HTR-8/SVneo (cell line): ENCODE measurements at regions not wholly inside any gene's neighbourhood (a gene's known extent, or its start where the extent isn't known, plus 50 kb on each side); places are given as distances from the start of the nearest gene placed in this dataset.

Experiments
- DNase-seq: peaks from one replicate; pipeline ENCODE4 v3.0.0; 2011; ENCODE audit warnings: low spot score, mixed read lengths; ENCODE audit not compliant: insufficient read length
- FAIRE-seq: peaks from 2 replicates; lab custom pipeline; 2011; peaks lifted over from hg19 to GRCh38; lab: Jason Lieb, UNC

- no peak for FAIRE-seq
- DNase-seq = no peak
Measured at GRCh38 chr4:8775751-8776355, 95.8 kb downstream of the HMX1 start.

- no peak for FAIRE-seq
Measured at GRCh38 chr4:8775121-8775520, 96.5 kb downstream of the HMX1 start.

GRCh38 chr4:8774071-8774470 lies 97.6 kb downstream of the HMX1 start:
- DNase-seq (no peak), FAIRE-seq (no peak)

More at GRCh38 chr4:8775121-8775520, 96.5 kb downstream of the HMX1 start:
- DNase-seq = no peak

- FAIRE-seq (no peak), DNase-seq (no peak)
Measured at GRCh38 chr4:8773124-8773931, 98.3 kb downstream of the HMX1 start.

GRCh38 chr4:8772499-8773123 lies 99.0 kb downstream of the HMX1 start:
- no peak for DNase-seq
- FAIRE-seq = no peak

GRCh38 chr4:8771666-8772065 lies 100.0 kb downstream of the HMX1 start:
- DNase-seq (no peak), FAIRE-seq (no peak)

GRCh38 chr4:8771258-8771590 lies 100.4 kb downstream of the HMX1 start:
- no peak for FAIRE-seq

GRCh38 chr4:8770518-8771257 lies 101.0 kb downstream of the HMX1 start:
- FAIRE-seq (no peak), DNase-seq (no peak)

More at GRCh38 chr4:8771258-8771590, 100.4 kb downstream of the HMX1 start:
- no peak for DNase-seq

- DNase-seq = no peak
- no peak for FAIRE-seq
Measured at GRCh38 chr4:8769645-8770517, 101.8 kb downstream of the HMX1 start.

GRCh38 chr4:8768357-8768999 lies 103.2 kb downstream of the HMX1 start:
- no peak for FAIRE-seq
- no peak for DNase-seq

- FAIRE-seq (no peak), DNase-seq (no peak)
Measured at GRCh38 chr4:8766610-8767009, 105.0 kb downstream of the HMX1 start.

- DNase-seq (no peak), FAIRE-seq (no peak)
Measured at GRCh38 chr4:8765631-8766590, 105.7 kb downstream of the HMX1 start.

- FAIRE-seq = no peak
- no peak for DNase-seq
Measured at GRCh38 chr4:8765084-8765483, 106.6 kb downstream of the HMX1 start.

GRCh38 chr4:8763966-8764901 lies 107.4 kb downstream of the HMX1 start:
- FAIRE-seq = no peak

GRCh38 chr4:8762951-8763735 lies 108.5 kb downstream of the HMX1 start:
- no peak for FAIRE-seq
- no peak for DNase-seq

More at GRCh38 chr4:8763966-8764901, 107.4 kb downstream of the HMX1 start:
- DNase-seq = no peak

- DNase-seq (no peak), FAIRE-seq (no peak)
Measured at GRCh38 chr4:8762356-8762755, 109.3 kb downstream of the HMX1 start.
